CD14-positive monocyte (primary cell): ENCODE measurements at regions not wholly inside any gene's neighbourhood (a gene's known extent, or its start where the extent isn't known, plus 50 kb on each side); places are given as distances from the start of the nearest gene placed in this dataset.

Experiments
- DNase-seq, 3 donors: peaks; one replicate each; pipeline ENCODE4 v3.0.0-alpha.2; 2011 to 2022
- H2AFZ ChIP-seq: 2 replicates; pipeline ENCODE4 v1.6.0; 2012; ENCODE audit warnings: mild to moderate bottlenecking, low read depth, low read length, inconsistent platforms; ENCODE audit not compliant: insufficient read depth, poor library complexity, severe bottlenecking
- H3K27ac ChIP-seq, 2 donors: 1 replicate in 1 of 2; 2 replicates in 1 of 2; pipeline ENCODE4 v1.5.1; 2012 to 2013; ENCODE audit warnings: low read length in 2 of 2, control low read depth in 1 of 2, inconsistent platforms in 1 of 2, low read depth in 1 of 2, mild to moderate bottlenecking in 1 of 2
- H3K27me3 ChIP-seq, 2 donors: one replicate each; pipeline versions ENCODE4 v1.6.0 to v1.6.1; 2011 to 2013; ENCODE audit warnings: low read length in 2 of 2; ENCODE audit not compliant: control insufficient read depth in 2 of 2, insufficient read depth in 2 of 2
- H3K36me3 ChIP-seq, 2 donors: replicated peaks in 1 of 2; 1 replicate in 1 of 2; 2 replicates in 1 of 2; pipeline versions ENCODE4 v1.5.1 to v1.6.1; 2012 to 2013; ENCODE audit warnings: low read length in 2 of 2, control low read depth in 1 of 2, inconsistent platforms in 1 of 2, mild to moderate bottlenecking in 1 of 2; ENCODE audit not compliant: insufficient read depth in 2 of 2, control insufficient read depth in 1 of 2
- H3K4me1 ChIP-seq, 2 donors: 1 replicate in 1 of 2; 2 replicates in 1 of 2; pipeline versions ENCODE4 v1.5.1 to v1.6.1; 2012 to 2013; ENCODE audit warnings: low read length in 2 of 2, control low read depth in 1 of 2, inconsistent platforms in 1 of 2, mild to moderate bottlenecking in 1 of 2, moderate library complexity in 1 of 2; ENCODE audit not compliant: insufficient read depth in 2 of 2, control insufficient read depth in 1 of 2
- H3K4me2 ChIP-seq: replicated peaks from 2 replicates; pipeline ENCODE3; 2012; ENCODE audit warnings: low read length, moderate library complexity, mild to moderate bottlenecking; ENCODE audit not compliant: poor library complexity, severe bottlenecking; ENCODE audit errors: extremely low read depth
- H3K4me3 ChIP-seq, 3 experiments: fragments of 200-600 bp in 1 of 3; sonication (generic) in 1 of 3; replicated peaks in 1 of 3; 1 replicate in 2 of 3; 2 replicates in 1 of 3; pipeline ENCODE4 v1.5.1; 2011 to 2013; ENCODE audit warnings: low read length in 3 of 3, mild to moderate bottlenecking in 3 of 3, control low read depth in 2 of 3, low read depth in 2 of 3, inconsistent platforms in 1 of 3, moderate library complexity in 1 of 3
- H3K79me2 ChIP-seq: 2 replicates; pipeline ENCODE4 v1.6.0; 2012; ENCODE audit warnings: mild to moderate bottlenecking, control low read depth, inconsistent platforms, low read length, moderate library complexity; ENCODE audit not compliant: insufficient read depth
- H3K9ac ChIP-seq: 2 replicates; pipeline ENCODE4 v1.6.0; 2017; ENCODE audit warnings: low read length, mild to moderate bottlenecking; ENCODE audit not compliant: insufficient read depth, poor library complexity, severe bottlenecking
- H3K9me3 ChIP-seq, 2 donors: replicated peaks in 1 of 2; 1 replicate in 1 of 2; 2 replicates in 1 of 2; pipeline versions ENCODE4 v1.5.1 to v1.6.1; 2012 to 2013; ENCODE audit warnings: low read length in 2 of 2, control low read depth in 1 of 2; ENCODE audit not compliant: control insufficient read depth in 1 of 2, insufficient read depth in 1 of 2
- H4K20me1 ChIP-seq: 2 replicates; pipeline ENCODE4 v1.6.0; 2012; ENCODE audit warnings: mild to moderate bottlenecking, low read length, control low read depth, moderate library complexity; ENCODE audit not compliant: insufficient read depth
- H3K27ac Mint-ChIP-seq, 7 donors: one replicate each; pipeline ENCODE4 v1.8.0; 2020; ENCODE audit warnings: mild to moderate bottlenecking in 7 of 7, mixed read lengths in 7 of 7, moderate library complexity in 6 of 7, inconsistent platforms in 2 of 7
- H3K27me3 Mint-ChIP-seq, 3 donors: one replicate each; pipeline ENCODE4 v1.8.0; 2021 to 2022; ENCODE audit warnings: low read depth in 3 of 3, mild to moderate bottlenecking in 3 of 3, mixed read lengths in 3 of 3, moderate library complexity in 3 of 3, inconsistent platforms in 1 of 3
- H3K36me3 Mint-ChIP-seq, 2 donors: one replicate each; pipeline ENCODE4 v1.8.0; 2020; ENCODE audit warnings: mixed read lengths in 2 of 2, inconsistent platforms in 1 of 2, mild to moderate bottlenecking in 1 of 2
- H3K4me1 Mint-ChIP-seq: one replicate; pipeline ENCODE4 v1.8.0; 2020; ENCODE audit warnings: mild to moderate bottlenecking, mixed read lengths
- H3K4me3 Mint-ChIP-seq, 2 donors: one replicate each; pipeline ENCODE4 v1.8.0; 2020; ENCODE audit warnings: mild to moderate bottlenecking in 2 of 2, mixed read lengths in 2 of 2, moderate library complexity in 1 of 2
- H3K9me3 Mint-ChIP-seq, 7 donors: one replicate each; pipeline ENCODE4 v1.8.0; 2020 to 2022; ENCODE audit warnings: mixed read lengths in 7 of 7, mild to moderate bottlenecking in 6 of 7, moderate library complexity in 6 of 7, inconsistent platforms in 2 of 7
- CTCF ChIP-seq: fragments of 200-600 bp; IDR thresholded peaks from one replicate; pipeline ENCODE4 v1.8.0; 2022; ENCODE audit warnings: antibody characterized with exemption, mild to moderate bottlenecking
- WGBS: methylation state at CpG from one replicate; pipeline ENCODE4 v1.1.5; 2013; ENCODE audit warnings: missing lambda C conversion rate; ENCODE audit not compliant: insufficient coverage; 5-methylcytosine and 5-hydroxymethylcytosine counted together
- intact Hi-C, 2 donors: fragments of 100-400 bp; cut with micrococcal nuclease; formaldehyde crosslinking; loops; one replicate each; pipeline versions ENCODE4 v1.15.0 to v1.15.1; 2023

DNA sequence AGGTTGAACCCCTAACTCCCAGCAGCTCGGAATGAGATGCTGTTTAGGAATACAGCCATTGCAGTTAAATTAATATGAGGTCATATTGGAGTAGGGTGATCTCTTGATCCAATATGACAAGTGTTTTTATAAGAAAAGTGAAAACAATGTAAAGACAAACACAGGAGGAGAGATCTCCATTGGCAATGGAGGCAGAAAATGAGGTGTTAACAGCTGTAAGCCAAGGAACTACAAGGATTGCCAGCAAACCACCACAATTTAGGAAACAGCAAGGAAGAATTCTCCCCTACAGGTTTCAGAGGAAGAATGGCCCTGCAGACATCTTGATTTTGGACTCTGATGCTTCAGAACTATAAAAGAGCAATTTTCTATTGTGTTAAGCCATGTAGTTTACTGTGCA, 774.3 kb downstream of the MRPL39 start:
- no peak for DNase-seq
- Histone ChIP-seq H3K9me3 (peaks cover 0 to 6% of the 10 kb centered on the region in 2 donors), H3K4me3 (no peak overlapping the region), H4K20me1 (no peaks in the 10 kb centered on the region), H3K9ac (no peak overlapping the region), H3K27ac (no peak overlapping the region), H2AFZ (no peak overlapping the region), H3K4me1 (no peaks in the 10 kb centered on the region), H3K4me2 (no peak overlapping the region), H3K27me3 (no peaks in the 10 kb centered on the region), H3K79me2 (no peaks in the 10 kb centered on the region), H3K36me3 (no peaks in the 10 kb centered on the region)
- Mint-ChIP-seq H3K27me3 (no peaks in the 10 kb centered on the region), H3K36me3 (no peaks in the 10 kb centered on the region), H3K27ac (no peak overlapping the region), H3K4me3 (no peak overlapping the region), H3K9me3 (peaks cover 0 to 7% (median 3%) of the 10 kb centered on the region in 7 donors), H3K4me1 (no peaks in the 10 kb centered on the region)
- no CpG with 5 or more reads among the region's 1 CpG for WGBS
- intact Hi-C loops, result no loop called here
- no peak for TF ChIP-seq CTCF

DNA sequence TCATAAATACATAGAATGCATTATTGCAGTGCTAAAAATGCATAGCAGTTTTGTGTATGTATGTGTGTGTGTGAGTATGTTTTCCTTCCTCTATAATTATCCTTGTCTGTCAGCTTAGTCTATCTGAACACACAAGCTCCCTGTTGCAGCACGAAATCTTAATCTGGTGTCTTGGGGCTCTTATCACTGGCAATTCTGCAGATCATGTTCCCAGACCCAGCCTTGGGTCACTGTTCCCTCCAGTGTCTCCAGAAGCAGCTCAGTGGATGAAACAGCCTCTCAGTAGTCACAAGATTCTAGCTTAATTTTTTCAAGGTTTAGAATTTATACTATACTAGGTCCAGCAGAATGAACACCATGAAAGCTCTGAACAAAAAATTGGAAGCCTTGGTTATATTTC, 777.9 kb downstream of the MRPL39 start:
- no peaks in the 10 kb centered on the region for H3K79me2 ChIP-seq
- Mint-ChIP-seq H3K4me1 (no peaks in the 10 kb centered on the region), H3K36me3 (no peaks in the 10 kb centered on the region), H3K27ac (no peak overlapping the region), H3K27me3 (no peaks in the 10 kb centered on the region), H3K4me3 (no peak overlapping the region), H3K9me3 (peaks cover 0 to 2% (median 0%) of the 10 kb centered on the region in 7 donors)
- no peak overlapping the region for H3K4me3 ChIP-seq
- H4K20me1 ChIP-seq, result no peaks in the 10 kb centered on the region
- H3K27me3 ChIP-seq, result no peaks in the 10 kb centered on the region
- DNase-seq, result no peak
- 71% methylated on average over 1 of the region's 1 CpG for WGBS
- H3K9me3 ChIP-seq, result no peaks in the 10 kb centered on the region
- no peak for TF ChIP-seq CTCF
- no peaks in the 10 kb centered on the region for H3K4me1 ChIP-seq
- no peaks in the 10 kb centered on the region for H3K36me3 ChIP-seq
- H3K4me2 ChIP-seq, result no peak overlapping the region
- intact Hi-C loops, result no loop called here
- H3K9ac ChIP-seq, result no peak overlapping the region
- no peak overlapping the region for H3K27ac ChIP-seq
- H2AFZ ChIP-seq, result no peak overlapping the region
